HG03103 (cell line): ENCODE measurements at regions not wholly inside any gene's neighbourhood (a gene's known extent, or its start where the extent isn't known, plus 50 kb on each side); places are given as distances from the start of the nearest gene placed in this dataset.

ENCODE experiments used
- ATAC-seq: cut with Tn5 transposase; IDR thresholded peaks from one replicate; pipeline ENCODE4 v1.9.1; 2021; ENCODE audit warnings: low read depth; ENCODE audit not compliant: unreplicated experiment

DNA sequence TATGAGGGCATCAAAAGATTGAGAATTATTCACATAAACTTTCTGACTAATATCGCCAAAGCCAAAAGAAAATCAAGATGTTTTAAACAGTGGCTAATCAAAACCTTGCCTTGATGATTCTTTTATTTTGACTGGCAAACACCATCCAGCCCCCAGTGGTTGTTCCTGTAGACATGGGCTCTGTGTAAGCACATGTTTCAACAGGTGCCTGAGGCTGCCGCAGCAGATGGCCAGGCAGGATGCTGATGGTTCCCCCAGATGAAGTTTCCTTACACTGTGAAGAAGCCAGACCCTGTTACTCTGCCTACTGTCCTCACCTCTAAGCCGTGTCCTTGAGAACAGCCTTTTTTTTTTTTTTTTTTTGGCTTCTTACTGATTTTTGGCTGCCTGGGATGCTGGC is 146.5 kb downstream of the RAB11FIP2 start:
- ATAC-seq, result no peak

- no peak for ATAC-seq
Observed at GRCh38 chr10:117903854-117904253, 142.9 kb downstream of the RAB11FIP2 start.

- ATAC-seq, result no peak
Observed at GRCh38 chr10:117905404-117905803, 141.3 kb downstream of the RAB11FIP2 start.

- no peak for ATAC-seq
Observed at GRCh38 chr10:117911684-117912083, 135.1 kb downstream of the RAB11FIP2 start.

- ATAC-seq, result no peak
Observed at GRCh38 chr10:117914334-117914733, 132.4 kb downstream of the RAB11FIP2 start.

- no peak for ATAC-seq
Observed at GRCh38 chr10:117920956-117921355, 125.8 kb downstream of the RAB11FIP2 start.

GRCh38 chr10:117921421-117921820 is 125.3 kb downstream of the RAB11FIP2 start:
- ATAC-seq, result no peak

DNA sequence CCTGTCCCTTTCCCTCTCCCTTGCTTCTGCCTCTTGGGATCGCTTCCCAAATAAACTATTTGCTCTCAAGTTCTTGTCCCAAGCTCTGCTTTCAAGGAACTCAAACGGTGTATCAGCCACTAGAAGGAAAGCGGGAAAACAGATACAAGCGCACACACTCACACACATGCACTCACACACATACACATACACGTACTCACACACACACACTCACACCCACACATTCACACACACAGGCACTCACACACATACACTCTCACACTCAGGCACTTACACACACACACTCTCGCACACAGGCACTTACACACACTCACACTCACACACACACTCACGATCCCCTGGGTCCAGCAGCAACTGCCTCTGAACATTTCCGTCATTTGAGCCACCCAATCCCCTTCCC is 121.9 kb downstream of the RAB11FIP2 start:
- no peak for ATAC-seq

DNA sequence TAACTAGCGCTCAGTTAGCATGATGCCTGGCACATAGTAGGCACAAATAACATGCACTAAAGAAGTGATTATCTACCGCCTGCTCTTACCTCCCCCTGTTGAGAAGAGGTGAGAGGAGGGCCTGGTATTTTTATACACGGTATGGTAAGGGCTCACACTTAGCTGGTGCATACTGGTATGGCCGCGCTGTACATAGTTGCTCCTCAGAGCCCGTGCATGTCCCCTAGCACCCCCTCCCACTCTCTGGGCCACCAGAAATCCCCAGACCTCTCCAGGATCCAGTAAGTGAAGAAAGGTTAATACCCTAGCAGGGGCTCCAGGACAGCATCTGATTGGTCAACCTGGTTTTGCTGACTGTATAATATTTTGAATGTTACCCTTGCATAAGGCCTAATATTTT is 121.4 kb downstream of the RAB11FIP2 start:
- ATAC-seq, result no peak

DNA sequence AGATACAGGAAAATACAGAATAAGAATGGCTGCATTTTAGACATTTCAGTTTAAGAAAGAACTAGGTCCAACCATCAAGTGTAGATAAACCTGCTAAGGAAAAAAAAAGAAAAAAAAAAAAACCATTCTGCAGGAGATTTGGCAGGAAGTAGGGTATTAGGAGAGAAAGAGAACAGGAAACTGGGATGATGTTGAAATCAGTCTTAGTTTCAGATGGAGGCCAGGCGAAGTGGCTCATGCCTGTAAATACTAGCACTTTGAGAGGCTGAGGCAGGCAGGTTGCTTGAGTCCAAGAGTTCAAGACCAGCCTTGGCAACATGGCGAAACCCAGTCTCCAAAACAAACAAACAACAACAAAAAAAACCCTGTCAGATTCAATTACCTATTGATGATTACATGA is 120.2 kb downstream of the RAB11FIP2 start:
- no peak for ATAC-seq

- ATAC-seq, result no peak
Observed at GRCh38 chr10:117927332-117927731, 119.4 kb downstream of the RAB11FIP2 start.

- no peak for ATAC-seq
Observed at GRCh38 chr10:117927871-117928270, 118.9 kb downstream of the RAB11FIP2 start.

GRCh38 chr10:117928281-117928680 is 118.5 kb downstream of the RAB11FIP2 start:
- no peak for ATAC-seq

- no peak for ATAC-seq
Observed at GRCh38 chr10:117928741-117929140, 118.0 kb downstream of the RAB11FIP2 start.

DNA sequence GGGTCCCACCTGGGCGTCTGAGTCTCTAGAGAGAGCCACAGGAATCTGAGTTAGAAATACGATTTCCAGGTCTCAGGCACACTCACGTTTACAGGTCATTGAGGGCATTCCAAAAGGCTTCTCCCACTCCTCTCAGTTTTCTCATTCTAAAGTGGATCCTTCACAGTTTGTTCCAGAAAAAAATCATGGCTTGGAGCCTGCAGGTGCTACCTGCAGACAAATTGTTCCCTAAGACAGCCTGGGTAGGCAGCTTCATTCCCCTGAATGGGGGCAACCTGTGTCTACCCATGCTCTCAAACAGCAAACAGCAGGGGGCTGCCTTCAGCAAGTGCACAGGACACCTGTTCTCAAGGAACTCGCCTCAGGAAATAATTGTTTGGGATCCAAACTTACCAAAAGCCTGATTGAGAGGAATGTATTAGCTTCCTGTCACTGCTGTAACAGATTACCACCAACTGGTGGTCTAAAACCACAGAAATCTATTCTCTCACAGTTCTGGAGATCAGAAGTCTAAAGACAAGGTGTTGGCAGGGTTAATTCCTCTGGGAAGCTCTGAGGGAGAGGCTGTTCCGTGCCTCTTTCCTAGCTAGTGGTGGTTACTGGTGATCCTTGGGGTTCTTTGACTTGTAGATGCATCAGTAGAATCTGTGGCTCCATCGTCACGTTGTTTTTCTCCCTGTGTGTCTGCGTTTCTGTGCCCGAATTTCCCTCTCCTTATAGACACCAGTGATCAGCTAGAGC is 117.2 kb downstream of the RAB11FIP2 start:
- ATAC-seq, result no peak

DNA sequence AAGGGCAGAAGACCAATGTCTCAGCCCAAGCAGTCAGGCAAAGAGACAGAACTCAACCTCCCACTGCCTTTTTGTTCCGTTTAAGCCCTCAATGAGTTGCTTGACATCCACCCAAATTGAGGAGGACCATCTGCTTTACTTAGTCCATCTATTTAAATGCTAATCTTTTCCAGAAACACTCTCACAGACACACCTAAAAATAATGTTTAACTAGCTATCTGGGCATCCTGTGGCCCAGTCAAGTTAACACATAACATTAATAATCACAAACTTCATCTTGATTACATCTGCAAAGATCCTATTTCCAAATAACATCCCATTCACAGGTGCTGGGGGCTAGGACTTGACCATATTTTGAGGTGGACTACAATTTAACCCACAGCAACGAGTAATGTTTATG is 115.7 kb downstream of the RAB11FIP2 start:
- ATAC-seq, result no peak

DNA sequence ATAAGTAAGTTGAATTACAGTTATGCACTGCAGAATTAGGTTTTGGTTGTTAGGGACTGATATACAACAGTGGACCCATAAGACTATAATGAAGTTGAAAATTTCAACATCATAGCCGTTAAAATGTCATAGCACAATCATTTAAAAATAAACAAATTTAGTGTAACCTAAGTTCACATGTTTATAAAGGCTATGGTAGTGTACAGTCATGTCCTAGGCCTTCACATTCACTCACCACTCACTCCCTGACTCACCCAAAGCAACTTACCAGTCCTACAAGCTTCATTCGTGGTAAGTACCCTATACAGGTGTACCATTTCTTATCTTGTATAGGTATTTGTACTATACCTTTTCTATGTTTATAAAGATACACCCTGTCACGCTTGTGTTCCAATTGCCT is 113.7 kb downstream of the RAB11FIP2 start:
- no peak for ATAC-seq

DNA sequence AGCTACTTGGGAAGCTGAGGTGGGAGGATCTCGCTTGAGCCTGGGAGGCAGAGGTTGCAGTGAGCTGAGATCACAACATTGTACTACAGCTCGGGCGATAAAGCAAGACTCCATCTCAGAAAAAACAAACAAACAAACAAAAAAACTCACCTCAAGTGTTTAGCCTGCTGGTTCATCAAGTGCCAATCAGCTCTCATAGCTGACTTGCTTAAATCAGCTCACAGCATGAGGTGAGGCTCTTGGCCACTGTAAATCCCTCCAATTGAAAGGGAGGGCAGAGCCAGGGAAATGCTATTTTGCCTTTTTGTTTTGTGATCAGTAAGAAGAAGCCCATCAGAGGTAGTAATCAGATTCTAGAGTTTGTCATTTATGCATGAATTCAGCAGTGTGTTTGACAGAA is 112.3 kb downstream of the RAB11FIP2 start:
- no peak for ATAC-seq

- no peak for ATAC-seq
Observed at GRCh38 chr10:117936141-117936540, 110.6 kb downstream of the RAB11FIP2 start.

DNA sequence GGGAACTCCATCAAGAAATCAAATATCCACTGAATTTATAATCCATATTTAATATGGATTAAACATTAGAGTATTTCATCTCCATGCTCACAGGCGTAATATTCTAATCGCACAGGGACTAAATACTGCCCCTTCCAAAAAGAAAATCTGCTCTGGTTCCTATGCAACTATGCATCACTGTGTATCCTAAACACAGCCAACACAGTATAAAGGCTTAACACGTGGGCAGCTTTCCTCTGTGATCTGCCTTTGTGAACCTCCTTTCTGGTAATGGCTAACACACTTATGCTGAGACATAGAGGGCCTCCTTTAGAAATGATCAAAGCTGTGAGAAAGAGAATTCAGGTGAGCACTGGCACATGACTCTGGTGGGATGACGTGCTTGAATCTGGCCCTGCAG is 110.2 kb downstream of the RAB11FIP2 start:
- ATAC-seq, result no peak

DNA sequence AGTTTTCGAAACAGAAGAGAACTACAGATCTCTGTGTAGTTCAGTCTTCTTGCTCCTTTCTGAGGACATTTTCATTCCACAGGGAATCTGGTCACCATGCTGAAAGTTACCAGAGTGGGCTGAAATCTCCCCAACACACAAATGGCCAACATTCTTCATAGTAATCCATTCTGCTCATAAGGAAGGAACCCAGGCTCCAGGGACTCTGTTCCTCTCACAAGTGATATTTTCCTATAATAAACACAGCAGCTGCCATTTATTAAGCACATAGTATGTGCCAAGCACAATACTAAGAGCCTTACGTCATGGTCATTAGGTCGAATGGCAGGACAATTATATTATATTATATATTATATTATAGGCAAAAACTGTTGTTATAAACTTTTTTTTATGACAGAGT is 109.8 kb downstream of the RAB11FIP2 start:
- no peak for ATAC-seq

- no peak for ATAC-seq
Observed at GRCh38 chr10:117938104-117938503, 108.6 kb downstream of the RAB11FIP2 start.

- no peak for ATAC-seq
Observed at GRCh38 chr10:117942226-117942625, 104.5 kb downstream of the RAB11FIP2 start.
